Peyer's patch (tissue), 4 donors: ENCODE measurements at regions not wholly inside any gene's neighbourhood (a gene's known extent, or its start where the extent isn't known, plus 50 kb on each side); places are given as distances from the start of the nearest gene placed in this dataset.

Experiments used
- CTCF ChIP-seq, 6 experiments: fragments of 450-650 bp in 4 of 6; fragments of 200-600 bp in 2 of 6; sonication (generic) in 1 of 6; IDR thresholded peaks; one replicate each; pipeline ENCODE4 v1.5.1; 2017 to 2019; ENCODE audit warnings: antibody characterized with exemption in 6 of 6, mild to moderate bottlenecking in 3 of 6, moderate library complexity in 1 of 6
- POLR2A ChIP-seq, 2 donors: fragments of 450-650 bp; IDR thresholded peaks; one replicate each; pipeline ENCODE4 v1.5.1; 2017; ENCODE audit warnings: antibody characterized with exemption in 2 of 2, mild to moderate bottlenecking in 2 of 2, moderate library complexity in 2 of 2

- TF ChIP-seq CTCF (IDR thresholded peaks at IDR 0.05) = no peak
- no peak for TF ChIP-seq POLR2A (IDR thresholded peaks at IDR 0.05)
Measured at GRCh38 chr12:27191531-27191930, 52.6 kb upstream of the STK38L start.
